HG03439 (cell line): ENCODE measurements at regions not wholly inside any gene's neighbourhood (a gene's known extent, or its start where the extent isn't known, plus 50 kb on each side); places are given as distances from the start of the nearest gene placed in this dataset.
"Not testable (repeated sequence)": the region's sequence is repeated elsewhere in the genome, so short reads cannot be mapped to it uniquely, and the experiment has no call there.

Experiments used
- ATAC-seq: cut with Tn5 transposase; IDR thresholded peaks from one replicate; pipeline ENCODE4 v1.9.1; 2021; ENCODE audit warnings: mild to moderate bottlenecking, moderate library complexity; ENCODE audit not compliant: unreplicated experiment

DNA sequence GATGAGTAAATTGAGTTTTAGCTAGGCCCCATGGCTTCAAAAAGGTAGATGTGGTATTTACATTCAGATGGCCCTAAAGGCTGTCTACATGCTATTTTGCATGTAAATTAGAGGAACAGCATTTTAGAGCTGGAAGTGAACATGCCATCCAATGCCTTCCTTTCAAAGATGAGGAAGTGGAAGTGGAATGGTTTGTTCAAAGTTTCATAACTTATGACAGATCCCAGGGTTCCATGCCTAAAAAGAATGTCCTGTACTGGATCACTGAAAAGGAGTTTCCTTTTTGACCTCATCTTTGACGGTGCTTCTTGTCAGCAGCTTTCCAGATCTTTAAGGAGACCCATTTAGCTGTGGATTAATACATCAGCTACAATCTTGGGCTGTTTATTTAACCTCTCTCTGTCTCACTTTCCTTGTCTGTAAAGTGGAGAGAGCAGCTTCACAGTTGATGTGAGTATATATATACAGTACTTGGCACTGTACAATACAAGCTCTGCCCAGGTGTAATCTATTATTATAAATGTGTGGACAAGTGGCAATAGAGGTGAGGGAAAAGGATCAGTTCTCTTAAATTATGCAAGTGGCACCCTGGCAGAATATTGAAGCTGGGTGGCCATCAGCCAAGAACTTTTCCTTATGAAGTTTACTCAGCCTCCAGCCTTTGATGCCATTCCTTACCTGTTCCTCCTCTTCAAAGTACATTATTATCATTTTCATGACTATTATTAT is 68.7 kb upstream of the GOLGA8B start:
- no peak for ATAC-seq

DNA sequence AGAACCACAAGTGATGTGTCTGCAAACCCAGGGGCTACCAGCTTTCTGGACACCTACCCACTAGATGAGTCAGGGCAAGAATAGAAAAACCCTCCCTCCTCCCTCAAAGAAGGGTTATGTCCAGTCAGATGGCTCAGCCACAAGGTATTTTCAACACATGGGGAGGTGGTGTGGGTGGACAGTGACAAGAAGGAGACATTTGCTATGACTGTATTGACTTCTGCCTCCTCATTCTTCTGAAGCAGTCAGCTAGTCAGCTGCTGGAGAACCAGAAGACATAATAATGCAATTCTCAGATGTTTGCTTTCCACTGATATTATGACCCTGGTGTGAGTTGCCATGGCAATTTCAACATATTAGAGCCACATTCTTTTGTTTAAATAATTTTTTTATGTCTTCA is 66.7 kb upstream of the GOLGA8B start:
- ATAC-seq: peak; percentile 87

DNA sequence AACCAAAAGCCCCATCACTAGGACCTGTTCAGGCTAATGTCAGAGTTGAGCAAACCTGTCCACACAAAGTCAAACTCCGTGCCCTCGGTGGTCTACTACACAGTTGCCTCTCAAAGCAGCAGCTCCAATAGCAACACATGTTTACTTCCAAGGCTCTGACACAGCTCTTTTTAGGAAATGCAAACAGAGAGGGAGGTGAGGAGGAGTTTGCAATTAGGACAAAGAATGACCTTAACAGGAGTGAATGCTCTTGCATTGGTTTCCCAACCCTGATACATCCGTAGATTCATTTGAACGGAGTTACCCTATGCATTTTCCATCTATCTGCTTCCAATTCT is 64.8 kb upstream of the GOLGA8B start:
- ATAC-seq: no peak

DNA sequence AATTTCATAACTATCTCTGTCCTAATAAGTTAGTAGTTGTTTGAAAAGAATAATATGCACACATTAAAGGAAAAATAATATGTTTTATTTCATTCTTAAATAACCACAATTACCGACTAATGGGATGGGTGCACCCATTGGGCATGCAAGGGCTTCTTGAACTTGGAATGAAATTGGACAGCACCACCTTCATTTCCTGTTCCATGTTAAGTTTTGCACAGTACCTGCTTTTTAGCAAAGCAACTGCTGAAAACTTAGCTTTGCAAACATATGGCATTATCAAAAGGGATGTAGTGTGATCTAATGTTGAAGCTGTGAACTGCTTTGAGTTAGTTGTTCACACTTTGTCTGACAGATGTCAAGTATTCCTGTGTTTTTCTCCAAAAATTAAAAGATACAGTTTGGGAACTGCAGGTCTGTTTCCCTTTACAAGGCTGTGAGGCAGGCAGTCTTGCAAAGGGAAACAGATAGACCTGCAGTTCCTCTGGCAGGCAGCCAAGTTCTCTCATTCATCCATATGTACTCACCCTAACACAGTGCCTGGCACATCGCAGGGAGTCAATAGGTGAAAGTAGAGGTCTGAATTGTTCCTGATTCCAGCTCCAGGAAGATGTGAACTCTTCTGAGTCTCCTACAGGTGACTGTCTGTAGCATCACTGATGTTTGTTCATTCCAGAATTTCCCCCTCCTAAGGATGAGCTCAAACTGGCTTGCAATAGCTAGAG is 64.3 kb upstream of the GOLGA8B start:
- ATAC-seq: no peak

DNA sequence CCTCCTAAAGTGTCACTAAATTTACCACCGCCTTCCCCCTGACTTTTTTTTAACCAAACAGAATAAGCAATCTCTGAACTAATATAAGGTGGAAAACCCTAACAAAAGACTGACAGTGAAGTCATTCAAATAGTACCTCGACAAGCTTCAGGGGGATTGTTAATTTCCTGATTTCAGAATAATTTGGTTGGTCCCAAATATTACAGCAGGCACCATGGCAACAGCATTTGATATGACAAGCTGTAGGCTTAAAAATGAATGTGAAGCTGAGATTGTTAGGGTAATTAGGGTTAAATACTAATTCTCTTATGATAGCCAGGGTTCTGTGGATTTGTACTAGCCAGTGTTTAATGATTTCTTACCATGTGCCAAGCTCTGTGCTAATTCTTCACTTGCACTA is 63.5 kb upstream of the GOLGA8B start:
- ATAC-seq: no peak

DNA sequence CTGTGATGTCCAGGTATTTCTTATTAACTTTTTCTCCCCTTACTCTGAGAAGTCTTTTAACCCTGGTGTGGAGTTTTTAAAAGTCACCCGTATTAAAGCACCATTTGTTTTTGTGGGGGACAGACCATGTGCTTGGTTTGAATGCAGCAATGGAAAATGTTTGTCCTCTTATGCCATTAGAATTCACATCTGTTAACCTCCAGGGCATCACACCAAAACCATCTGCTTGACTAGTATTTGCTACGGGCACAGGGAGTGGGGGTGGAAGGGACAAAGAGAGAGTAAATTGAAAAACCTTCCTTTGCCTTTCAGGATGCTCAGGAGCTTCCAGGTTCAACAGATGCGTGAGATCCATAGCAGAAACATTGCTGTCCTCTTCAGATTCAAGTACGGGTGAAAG is 61.4 kb upstream of the GOLGA8B start:
- ATAC-seq: no peak

DNA sequence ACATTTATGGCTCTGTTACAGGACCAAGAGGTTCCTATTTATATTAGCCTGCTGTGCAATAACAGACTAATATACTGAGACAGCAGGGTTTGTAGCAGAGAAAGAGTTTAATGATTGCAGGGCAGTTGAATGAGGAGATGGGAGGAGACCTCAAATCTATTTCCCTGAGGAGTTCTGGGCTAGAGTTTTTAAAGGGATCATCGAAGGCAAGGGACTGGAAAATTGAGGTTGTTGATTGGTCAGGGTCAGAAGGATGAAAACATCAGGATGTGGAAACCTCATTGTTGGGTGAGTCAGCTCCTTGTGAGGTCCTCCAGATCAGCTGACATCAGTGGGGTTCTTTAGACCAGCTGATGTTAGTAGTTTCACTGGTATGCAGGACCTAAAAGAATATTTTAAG is 60.6 kb upstream of the GOLGA8B start:
- ATAC-seq: no peak

DNA sequence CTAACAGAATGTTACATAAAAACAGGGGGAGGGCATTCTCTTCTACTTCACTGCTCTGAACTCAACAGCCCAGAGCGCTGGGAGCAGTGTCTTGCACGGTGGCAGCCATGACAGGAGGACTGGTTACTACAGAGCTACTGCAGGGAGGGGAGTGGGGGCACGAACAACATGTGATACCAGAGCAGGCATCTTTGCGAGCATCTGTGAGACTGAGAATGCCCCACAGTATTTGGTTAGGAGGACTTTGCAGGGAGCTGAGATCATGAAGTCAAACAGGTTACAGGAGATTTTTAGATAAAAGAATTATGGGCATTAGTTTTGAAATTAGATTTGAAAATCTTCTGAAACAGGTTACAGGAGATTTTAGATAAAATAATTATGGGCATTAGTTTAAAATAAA is 58.8 kb upstream of the GOLGA8B start:
- ATAC-seq: no peak

DNA sequence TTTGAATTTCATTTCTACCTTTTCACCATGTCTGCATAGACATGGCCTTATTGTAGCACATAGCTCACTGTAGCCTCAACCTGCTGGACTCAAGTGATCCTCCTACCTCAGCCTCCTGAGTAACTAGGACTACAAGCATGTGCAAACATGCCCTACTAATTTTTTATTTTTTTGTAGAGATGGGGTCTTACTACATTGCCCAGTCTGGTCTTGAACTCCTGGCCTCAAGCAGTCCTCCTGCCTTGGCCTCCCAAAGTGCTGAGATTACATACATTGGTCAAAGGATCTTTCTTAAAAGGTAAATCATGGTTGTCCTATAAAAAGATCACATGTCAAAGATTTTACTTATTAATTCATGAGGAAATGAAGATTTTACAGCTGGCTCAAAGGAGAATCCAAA is 57.2 kb upstream of the GOLGA8B start:
- ATAC-seq: no peak

DNA sequence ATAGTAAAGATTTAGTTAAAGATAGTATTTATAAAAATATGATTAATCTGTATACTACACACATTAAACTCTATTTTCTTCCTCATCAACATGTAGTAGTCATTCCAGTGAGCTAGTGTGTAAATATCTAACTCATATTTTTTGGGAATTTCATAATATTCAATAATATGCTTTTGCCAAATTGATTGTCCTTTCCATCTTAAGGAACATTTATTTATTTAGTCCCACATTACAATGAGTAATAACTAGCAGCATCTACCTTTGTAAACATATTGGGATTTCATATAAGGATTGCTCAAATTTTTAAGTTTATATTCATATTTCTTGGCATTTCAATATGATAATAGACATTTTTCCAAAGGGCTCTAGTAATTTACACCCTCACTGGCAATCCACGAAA is 53.9 kb upstream of the GOLGA8B start:
- no peak for ATAC-seq

DNA sequence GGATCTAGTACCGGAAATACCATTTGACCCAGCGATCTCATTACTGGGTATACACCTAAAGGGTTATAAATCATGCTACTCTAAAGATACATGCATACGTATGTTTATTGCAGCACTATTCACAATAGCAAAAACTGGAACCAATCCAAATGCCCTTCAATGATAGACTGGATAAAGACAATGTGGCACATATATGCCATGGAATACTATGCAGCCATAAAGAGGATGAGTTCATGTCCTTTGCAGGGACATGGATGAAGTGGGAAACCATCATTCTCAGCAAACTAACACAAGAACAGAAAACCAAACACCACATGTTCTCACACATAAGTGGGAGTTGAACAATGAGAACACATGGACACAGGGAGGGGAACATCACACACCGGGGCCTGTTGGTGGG is 50.2 kb upstream of the GOLGA8B start:
- ATAC-seq: not testable (repeated sequence)
